ENCODE measurements at regions not wholly inside any gene's neighbourhood (a gene's known extent, or its start where the extent isn't known, plus 50 kb on each side); places are given as distances from the start of the nearest gene placed in this dataset.
"Not testable (repeated sequence)": the region's sequence is repeated elsewhere in the genome, so short reads cannot be mapped to it uniquely, and the experiment has no call there.

DNA sequence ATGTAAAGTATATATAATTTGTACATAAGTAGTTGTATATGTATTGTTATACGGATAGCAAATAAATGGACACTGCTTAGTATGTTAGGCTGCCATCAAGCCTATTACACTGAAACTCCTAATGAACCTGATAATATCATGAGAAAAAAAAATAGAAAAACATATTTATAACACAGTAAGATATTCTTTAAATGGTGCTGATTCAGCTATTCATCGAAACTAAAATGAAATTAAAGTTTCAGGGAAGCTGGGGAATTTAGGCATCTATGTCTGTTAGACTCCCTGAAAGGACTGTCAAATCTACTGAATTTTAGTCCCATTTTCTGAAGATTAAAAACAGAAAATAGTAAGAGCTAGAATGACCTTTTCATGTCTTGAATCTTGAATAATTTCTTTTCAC, 647.1 kb upstream of the PABPC4L start:
- ATAC-seq (ENCODE audit: insufficient read depth, low FRiP score): no peak

DNA sequence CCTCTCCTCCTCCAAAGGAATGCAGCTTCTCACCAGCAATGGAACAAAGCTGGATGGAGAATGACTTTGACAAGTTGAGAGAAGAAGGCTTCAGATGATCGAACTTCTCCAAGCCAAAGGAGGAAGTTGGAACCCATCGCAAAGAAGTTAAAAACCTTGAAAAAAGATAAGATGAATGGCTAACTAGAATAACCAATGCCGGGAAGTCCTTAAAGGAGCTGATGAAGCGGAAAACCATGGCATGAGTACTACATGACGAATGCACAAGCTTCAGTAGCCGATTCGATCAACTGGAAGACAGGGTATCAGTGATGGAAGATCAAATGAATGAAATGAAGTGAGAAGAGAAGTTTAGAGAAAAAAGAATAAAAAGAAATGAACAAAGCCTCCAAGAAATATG, 629.2 kb upstream of the PABPC4L start:
- 94 to 96% methylated on average over 7 of the region's 7 CpGs for WGBS, 2 donors

More for the DNA sequence above, 647.1 kb upstream of the PABPC4L start:
- no peaks in the 10 kb centered on the region for H3K27me3 ChIP-seq (ENCODE audit: control insufficient read depth in 3 of 3, insufficient read depth in 3 of 3, low read length in 2 of 3)
- H3K9ac ChIP-seq (ENCODE audit: insufficient read depth in 1 of 2, low read length in 2 of 2): no peak overlapping the region
- H3K9me3 ChIP-seq (ENCODE audit: control insufficient read depth in 4 of 4, insufficient read depth in 3 of 4, low read length in 3 of 4): no peaks in the 10 kb centered on the region
- DNase-seq: no peak
- H3K4me1 ChIP-seq (ENCODE audit: control insufficient read depth in 5 of 5, insufficient read depth in 5 of 5, low read length in 5 of 5): no peaks in the 10 kb centered on the region
- no peak overlapping the region for H3K4me3 ChIP-seq
- H3K27ac ChIP-seq (ENCODE audit: low read depth in 1 of 2, low read length in 1 of 2): no peak overlapping the region
- H3K36me3 ChIP-seq (ENCODE audit: control insufficient read depth in 4 of 4, insufficient read depth in 4 of 4, low read length in 4 of 4): no peaks in the 10 kb centered on the region
- TF ChIP-seq, protein P1, sequence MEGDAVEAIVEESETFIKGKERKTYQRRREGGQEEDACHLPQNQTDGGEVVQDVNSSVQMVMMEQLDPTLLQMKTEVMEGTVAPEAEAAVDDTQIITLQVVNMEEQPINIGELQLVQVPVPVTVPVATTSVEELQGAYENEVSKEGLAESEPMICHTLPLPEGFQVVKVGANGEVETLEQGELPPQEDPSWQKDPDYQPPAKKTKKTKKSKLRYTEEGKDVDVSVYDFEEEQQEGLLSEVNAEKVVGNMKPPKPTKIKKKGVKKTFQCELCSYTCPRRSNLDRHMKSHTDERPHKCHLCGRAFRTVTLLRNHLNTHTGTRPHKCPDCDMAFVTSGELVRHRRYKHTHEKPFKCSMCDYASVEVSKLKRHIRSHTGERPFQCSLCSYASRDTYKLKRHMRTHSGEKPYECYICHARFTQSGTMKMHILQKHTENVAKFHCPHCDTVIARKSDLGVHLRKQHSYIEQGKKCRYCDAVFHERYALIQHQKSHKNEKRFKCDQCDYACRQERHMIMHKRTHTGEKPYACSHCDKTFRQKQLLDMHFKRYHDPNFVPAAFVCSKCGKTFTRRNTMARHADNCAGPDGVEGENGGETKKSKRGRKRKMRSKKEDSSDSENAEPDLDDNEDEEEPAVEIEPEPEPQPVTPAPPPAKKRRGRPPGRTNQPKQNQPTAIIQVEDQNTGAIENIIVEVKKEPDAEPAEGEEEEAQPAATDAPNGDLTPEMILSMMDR (IDR thresholded peaks at IDR 0.05; ENCODE audit: control extremely low read depth, extremely low read depth): no peak
- WGBS, 2 donors: 93 to 95% methylated on average over 2 of the region's 2 CpGs

GRCh38 chr4:134812611-134813010, 611.0 kb upstream of the PABPC4L start:
- no peak for DNase-seq
- 80 to 82% methylated on average over 3 of the region's 3 CpGs for WGBS, 2 donors
- ATAC-seq (ENCODE audit: insufficient read depth, low FRiP score): no peak

More for the DNA sequence above, 629.2 kb upstream of the PABPC4L start:
- not testable (repeated sequence) for H3K9me3 ChIP-seq (ENCODE audit: control insufficient read depth in 4 of 4, insufficient read depth in 3 of 4, low read length in 3 of 4); DNase-seq; H3K4me3 ChIP-seq; H3K4me1 ChIP-seq (ENCODE audit: control insufficient read depth in 5 of 5, insufficient read depth in 5 of 5, low read length in 5 of 5); H3K9ac ChIP-seq (ENCODE audit: insufficient read depth in 1 of 2, low read length in 2 of 2); H3K27me3 ChIP-seq (ENCODE audit: control insufficient read depth in 3 of 3, insufficient read depth in 3 of 3, low read length in 2 of 3); H3K36me3 ChIP-seq (ENCODE audit: control insufficient read depth in 4 of 4, insufficient read depth in 4 of 4, low read length in 4 of 4); H3K27ac ChIP-seq (ENCODE audit: low read depth in 1 of 2, low read length in 1 of 2); ATAC-seq (ENCODE audit: insufficient read depth, low FRiP score)

DNA sequence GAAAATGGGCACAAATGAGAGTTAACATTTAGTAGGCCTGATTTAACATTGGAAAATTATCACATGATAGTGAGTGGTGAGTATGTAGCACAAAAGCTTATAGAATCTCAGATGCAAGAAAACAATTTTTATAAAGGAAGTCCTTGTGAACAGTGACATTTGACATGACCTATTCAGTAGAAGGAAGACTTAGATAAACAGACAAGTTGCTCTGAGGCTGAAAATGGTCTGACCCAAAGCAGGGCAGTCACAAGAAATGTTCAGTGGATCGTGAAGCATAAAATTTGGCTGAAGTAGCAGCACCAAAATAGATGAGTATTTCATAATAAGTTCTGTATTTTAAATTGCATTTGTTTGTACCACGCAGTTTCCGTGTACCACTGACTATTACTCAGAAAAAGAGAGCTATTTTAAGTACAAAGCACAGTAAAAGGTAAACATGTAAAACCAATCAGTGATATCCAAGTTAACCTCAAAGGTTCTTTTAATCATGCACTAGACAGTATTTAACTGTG, 605.7 kb upstream of the PABPC4L start:
- no peaks in the 10 kb centered on the region for H3K27me3 ChIP-seq (ENCODE audit: control insufficient read depth in 3 of 3, insufficient read depth in 3 of 3, low read length in 2 of 3)
- TF ChIP-seq, protein P1 (IDR thresholded peaks at IDR 0.05; ENCODE audit: control extremely low read depth, extremely low read depth): no peak
- ATAC-seq (ENCODE audit: insufficient read depth, low FRiP score) (no peak), DNase-seq (peak in 1 of 3 donors; percentile 11)
- H3K4me3 ChIP-seq: no peak overlapping the region
- H3K27ac ChIP-seq (ENCODE audit: low read depth in 1 of 2, low read length in 1 of 2): no peak overlapping the region
- H3K9me3 ChIP-seq (ENCODE audit: control insufficient read depth in 4 of 4, insufficient read depth in 3 of 4, low read length in 3 of 4): no peaks in the 10 kb centered on the region
- WGBS, 2 donors: 42 to 59% methylated on average over 3 of the region's 3 CpGs
- no peak overlapping the region for H3K9ac ChIP-seq (ENCODE audit: insufficient read depth in 1 of 2, low read length in 2 of 2)
- no peaks in the 10 kb centered on the region for H3K4me1 ChIP-seq (ENCODE audit: control insufficient read depth in 5 of 5, insufficient read depth in 5 of 5, low read length in 5 of 5)
- no peaks in the 10 kb centered on the region for H3K36me3 ChIP-seq (ENCODE audit: control insufficient read depth in 4 of 4, insufficient read depth in 4 of 4, low read length in 4 of 4)

More at GRCh38 chr4:134812611-134813010, 611.0 kb upstream of the PABPC4L start:
- no peak overlapping the region for H3K9ac ChIP-seq (ENCODE audit: insufficient read depth in 1 of 2, low read length in 2 of 2)
- TF ChIP-seq, protein P1 (IDR thresholded peaks at IDR 0.05; ENCODE audit: control extremely low read depth, extremely low read depth): no peak
- peaks cover 0 to 10% (median 2%) of the 10 kb centered on the region in 4 donors for H3K9me3 ChIP-seq (ENCODE audit: control insufficient read depth in 4 of 4, insufficient read depth in 3 of 4, low read length in 3 of 4)
- H3K4me3 ChIP-seq: no peak overlapping the region
- no peak overlapping the region for H3K27ac ChIP-seq (ENCODE audit: low read depth in 1 of 2, low read length in 1 of 2)
- H3K27me3 ChIP-seq (ENCODE audit: control insufficient read depth in 3 of 3, insufficient read depth in 3 of 3, low read length in 2 of 3): no peaks in the 10 kb centered on the region
- no peaks in the 10 kb centered on the region for H3K4me1 ChIP-seq (ENCODE audit: control insufficient read depth in 5 of 5, insufficient read depth in 5 of 5, low read length in 5 of 5)
- no peaks in the 10 kb centered on the region for H3K36me3 ChIP-seq (ENCODE audit: control insufficient read depth in 4 of 4, insufficient read depth in 4 of 4, low read length in 4 of 4)
